AG04450 (cell line): ENCODE measurements at regions not wholly inside any gene's neighbourhood (a gene's known extent, or its start where the extent isn't known, plus 50 kb on each side); places are given as distances from the start of the nearest gene placed in this dataset.

Experiments
- CTCF ChIA-PET: fragments of 300-600, 350-600 bp; formaldehyde crosslinking; extraction: SDS; loops from one replicate; lab custom pipeline; 2022; ENCODE audit warnings: antibody characterized with exemption, inconsistent platforms; lab: Charles Lee
- POLR2A ChIA-PET: fragments of 350-600 bp; formaldehyde crosslinking; extraction: SDS; loops from one replicate; lab custom pipeline; 2021; ENCODE audit warnings: antibody characterized with exemption, inconsistent platforms; lab: Yijun Ruan, JAX
- DNase-seq: peaks from one replicate; pipeline ENCODE4 v3.0.0-alpha.2; 2011; ENCODE audit warnings: low read depth, low spot score
- H3K27ac ChIP-seq: one replicate; pipeline ENCODE4 v1.5.1; 2012; ENCODE audit warnings: low read depth, low read length, control low read depth
- H3K27me3 ChIP-seq: one replicate; pipeline ENCODE4 v1.6.0; 2012; ENCODE audit warnings: low read length; ENCODE audit not compliant: control insufficient read depth, insufficient read depth
- H3K4me3 ChIP-seq: 2 replicates; pipeline ENCODE4 v1.5.1; 2011; ENCODE audit warnings: mild to moderate bottlenecking, low read depth, low read length, control low read depth
- H3K9me3 ChIP-seq: 2 replicates; pipeline ENCODE4 v1.5.1; 2012; ENCODE audit warnings: low read length; ENCODE audit not compliant: control insufficient read depth, insufficient read depth
- TF ChIP-seq, protein P1 (sequence below): IDR thresholded peaks from 2 replicates; pipeline ENCODE4 v1.5.1; 2011; ENCODE audit warnings: low read depth, low read length, control low read depth, inconsistent platforms

DNA sequence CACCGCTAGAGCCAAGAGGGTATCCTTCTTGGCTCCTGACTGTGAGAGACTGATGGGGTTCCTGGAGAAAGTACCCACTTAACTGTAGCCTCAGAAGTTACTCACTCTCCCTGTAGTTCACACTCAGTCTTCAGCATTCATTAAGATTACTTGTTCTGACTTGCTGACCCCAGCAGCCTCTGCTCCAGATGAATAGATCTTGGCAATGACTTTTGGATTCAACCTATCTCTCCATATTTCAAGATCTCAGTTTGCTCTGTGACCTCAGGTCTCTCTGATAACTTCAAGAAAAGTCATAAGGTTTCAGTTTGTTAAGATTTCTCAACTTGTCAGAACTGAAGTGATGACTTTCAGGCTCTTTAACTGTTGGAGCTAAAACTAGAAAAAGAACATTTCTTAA is 825.6 kb downstream of the PCDH7 start:
- no peaks in the 10 kb centered on the region for H3K9me3 ChIP-seq
- no peak for DNase-seq
- no peaks in the 10 kb centered on the region for H3K27me3 ChIP-seq
- ChIA-PET CTCF (no interaction called here), POLR2A (no interaction called here)
- no peak overlapping the region for H3K4me3 ChIP-seq
- TF ChIP-seq, protein P1, sequence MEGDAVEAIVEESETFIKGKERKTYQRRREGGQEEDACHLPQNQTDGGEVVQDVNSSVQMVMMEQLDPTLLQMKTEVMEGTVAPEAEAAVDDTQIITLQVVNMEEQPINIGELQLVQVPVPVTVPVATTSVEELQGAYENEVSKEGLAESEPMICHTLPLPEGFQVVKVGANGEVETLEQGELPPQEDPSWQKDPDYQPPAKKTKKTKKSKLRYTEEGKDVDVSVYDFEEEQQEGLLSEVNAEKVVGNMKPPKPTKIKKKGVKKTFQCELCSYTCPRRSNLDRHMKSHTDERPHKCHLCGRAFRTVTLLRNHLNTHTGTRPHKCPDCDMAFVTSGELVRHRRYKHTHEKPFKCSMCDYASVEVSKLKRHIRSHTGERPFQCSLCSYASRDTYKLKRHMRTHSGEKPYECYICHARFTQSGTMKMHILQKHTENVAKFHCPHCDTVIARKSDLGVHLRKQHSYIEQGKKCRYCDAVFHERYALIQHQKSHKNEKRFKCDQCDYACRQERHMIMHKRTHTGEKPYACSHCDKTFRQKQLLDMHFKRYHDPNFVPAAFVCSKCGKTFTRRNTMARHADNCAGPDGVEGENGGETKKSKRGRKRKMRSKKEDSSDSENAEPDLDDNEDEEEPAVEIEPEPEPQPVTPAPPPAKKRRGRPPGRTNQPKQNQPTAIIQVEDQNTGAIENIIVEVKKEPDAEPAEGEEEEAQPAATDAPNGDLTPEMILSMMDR: no peak
- H3K27ac ChIP-seq: no peak overlapping the region

DNA sequence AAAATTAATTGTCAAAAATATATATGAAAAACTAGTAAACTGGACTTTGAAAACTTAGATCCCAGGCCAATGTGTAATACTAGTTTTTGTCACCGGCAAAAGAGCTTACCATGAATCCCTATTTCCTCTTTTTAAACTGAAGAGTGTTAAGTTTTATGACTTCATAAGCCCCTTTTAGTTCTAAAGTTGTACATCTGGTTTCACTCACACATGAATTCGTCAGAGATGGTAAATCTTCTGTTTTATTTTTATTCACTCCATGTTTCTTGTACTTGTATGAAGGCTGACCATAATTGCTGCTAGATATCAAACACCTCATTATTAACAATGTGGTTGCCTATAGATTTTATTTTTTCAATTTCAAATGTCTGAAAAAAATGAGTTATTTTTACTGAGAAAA is 827.9 kb downstream of the PCDH7 start:
- POLR2A ChIA-PET: no interaction called here
- no peak overlapping the region for H3K4me3 ChIP-seq
- TF ChIP-seq, protein P1: no peak
- no peaks in the 10 kb centered on the region for H3K27me3 ChIP-seq
- H3K9me3 ChIP-seq: no peaks in the 10 kb centered on the region
- no peak overlapping the region for H3K27ac ChIP-seq
- no peak for DNase-seq
- CTCF ChIA-PET: no interaction called here

DNA sequence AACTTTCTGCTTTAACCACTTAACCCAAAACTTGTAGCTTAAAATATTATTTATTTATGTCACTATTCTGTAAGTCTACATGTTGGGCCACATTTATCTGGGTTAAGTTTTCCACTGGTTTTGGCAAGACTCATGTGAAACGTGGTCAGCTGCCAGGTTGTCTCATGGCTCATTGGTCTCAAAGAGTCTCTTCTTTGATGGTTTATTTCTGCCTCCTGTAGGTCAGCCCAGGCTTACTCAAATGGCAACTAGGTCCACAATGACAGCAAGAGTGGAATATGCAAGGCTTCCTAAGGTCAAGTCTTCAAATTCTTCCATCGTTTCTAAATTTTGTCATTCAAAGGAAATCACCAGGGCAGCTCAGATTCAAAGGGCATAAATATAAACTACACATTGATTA is 828.7 kb downstream of the PCDH7 start:
- no peak for DNase-seq
- H3K27me3 ChIP-seq: no peaks in the 10 kb centered on the region
- no peak overlapping the region for H3K27ac ChIP-seq
- CTCF ChIA-PET: no interaction called here
- H3K9me3 ChIP-seq: no peaks in the 10 kb centered on the region
- POLR2A ChIA-PET: no interaction called here
- H3K4me3 ChIP-seq: no peak overlapping the region
- TF ChIP-seq, protein P1: no peak

DNA sequence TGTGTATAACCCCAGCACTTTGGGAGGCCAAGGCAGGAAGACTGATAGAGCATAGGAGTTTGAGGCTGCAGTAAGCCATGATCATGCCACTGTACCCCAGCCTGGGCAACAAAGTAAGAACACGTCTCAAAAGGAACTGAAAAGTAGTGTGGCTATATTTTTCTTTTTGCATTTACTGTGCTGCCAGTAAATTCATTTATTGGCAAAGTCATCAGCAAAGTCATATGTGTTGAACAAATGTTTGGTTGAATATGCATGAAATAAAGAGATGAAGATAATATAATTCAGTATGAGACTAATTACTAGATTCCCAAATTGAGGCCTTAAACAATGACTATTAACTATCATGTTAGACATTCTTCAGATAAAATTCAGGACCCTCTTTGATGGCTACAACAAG is 829.1 kb downstream of the PCDH7 start:
- DNase-seq: no peak
- TF ChIP-seq, protein P1: no peak
- Histone ChIP-seq H3K9me3 (no peaks in the 10 kb centered on the region), H3K27ac (no peak overlapping the region), H3K4me3 (no peak overlapping the region), H3K27me3 (no peaks in the 10 kb centered on the region)
- ChIA-PET POLR2A (no interaction called here), CTCF (no interaction called here)

DNA sequence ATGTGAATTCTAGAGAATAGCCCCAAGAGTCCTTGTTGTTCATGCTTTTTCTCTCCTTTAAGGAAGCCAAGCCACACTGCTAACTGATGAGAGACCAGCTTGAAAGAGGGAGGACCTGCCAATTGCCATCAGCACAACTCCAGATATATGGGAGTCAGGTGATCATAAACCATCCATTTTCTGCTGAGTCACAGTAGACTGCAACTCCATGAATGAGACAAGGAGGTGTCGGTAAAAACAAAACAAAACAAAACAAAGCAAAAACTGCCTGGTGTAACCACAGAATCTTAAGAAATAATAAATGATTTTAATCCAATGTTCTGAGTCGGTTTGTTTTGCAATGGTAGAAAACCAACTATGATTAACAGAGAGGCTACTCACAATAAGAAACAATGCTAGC is 837.3 kb downstream of the PCDH7 start:
- H3K9me3 ChIP-seq: no peaks in the 10 kb centered on the region
- H3K27me3 ChIP-seq: no peaks in the 10 kb centered on the region
- no peak overlapping the region for H3K27ac ChIP-seq
- ChIA-PET CTCF (no interaction called here), POLR2A (no interaction called here)
- DNase-seq: no peak
- TF ChIP-seq, protein P1: no peak
- H3K4me3 ChIP-seq: no peak overlapping the region
